ENCODE measurements at regions not wholly inside any gene's neighbourhood (a gene's known extent, or its start where the extent isn't known, plus 50 kb on each side); places are given as distances from the start of the nearest gene placed in this dataset.

DNA sequence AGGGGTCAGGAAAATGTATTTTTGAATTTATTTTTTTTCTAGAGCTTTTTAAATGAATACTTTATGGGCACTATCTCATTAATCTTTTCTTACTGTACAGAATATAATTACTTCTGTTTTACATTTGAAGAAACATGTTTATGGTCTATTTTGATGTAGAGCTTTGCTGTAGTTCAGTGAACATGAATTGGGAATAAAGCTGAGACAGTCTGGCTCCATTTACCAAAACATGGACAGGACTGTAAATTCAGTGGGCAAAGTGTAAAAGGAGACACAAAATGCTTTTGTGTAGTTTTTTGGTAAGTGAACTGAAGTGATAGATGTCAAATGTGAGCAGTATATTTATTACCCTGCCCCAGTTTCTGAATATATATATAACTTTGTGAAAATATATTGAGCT lies 1298.8 kb upstream of the NXPH2 start:
- TF ChIP-seq CTCF (IDR thresholded peaks at IDR 0.05; ENCODE audit: poor library complexity, severe bottlenecking) (no peak), REST (IDR thresholded peaks at IDR 0.05; ENCODE audit: borderline replicate concordance) (no peak), SMC3 (conservative IDR thresholded peaks at IDR 0.05; ENCODE audit: poor library complexity) (no peak)
